ENCODE measurements at regions not wholly inside any gene's neighbourhood (a gene's known extent, or its start where the extent isn't known, plus 50 kb on each side); places are given as distances from the start of the nearest gene placed in this dataset.

- Mint-ChIP-seq H3K36me3 (ENCODE audit: low read depth, unreplicated experiment) (no peaks in the 10 kb centered on the region), H3K9me3 (ENCODE audit: unreplicated experiment) (peaks cover 7% of the 10 kb centered on the region), H3K4me3 (ENCODE audit: unreplicated experiment) (no peak overlapping the region), H3K27me3 (ENCODE audit: unreplicated experiment) (peaks cover 4% of the 10 kb centered on the region), H3K4me1 (ENCODE audit: unreplicated experiment) (no peaks in the 10 kb centered on the region), H3K27ac (ENCODE audit: unreplicated experiment) (no peak overlapping the region)
- no peak for TF ChIP-seq CTCF (IDR thresholded peaks at IDR 0.05; ENCODE audit: unreplicated experiment)
- no peak for DNase-seq (ENCODE audit: low spot score)
These were observed 229.4 kb upstream of the MYT1L start for GRCh38 chr2:2560374-2561015.

GRCh38 chr2:2558476-2558875, 227.4 kb upstream of the MYT1L start:
- H3K4me3 Mint-ChIP-seq (ENCODE audit: unreplicated experiment) = no peak overlapping the region
- no peak overlapping the region for H3K27ac Mint-ChIP-seq (ENCODE audit: unreplicated experiment)
- H3K27me3 Mint-ChIP-seq (ENCODE audit: unreplicated experiment) = peaks cover 4% of the 10 kb centered on the region
- H3K4me1 Mint-ChIP-seq (ENCODE audit: unreplicated experiment) = no peaks in the 10 kb centered on the region
- no peak for TF ChIP-seq CTCF (IDR thresholded peaks at IDR 0.05; ENCODE audit: unreplicated experiment)
- H3K9me3 Mint-ChIP-seq (ENCODE audit: unreplicated experiment) = peaks cover 5% of the 10 kb centered on the region
- no peak for DNase-seq (ENCODE audit: low spot score)
- H3K36me3 Mint-ChIP-seq (ENCODE audit: low read depth, unreplicated experiment) = no peaks in the 10 kb centered on the region

GRCh38 chr2:2557475-2557874, 226.4 kb upstream of the MYT1L start:
- Mint-ChIP-seq H3K27me3 (ENCODE audit: unreplicated experiment) (no peaks in the 10 kb centered on the region), H3K9me3 (ENCODE audit: unreplicated experiment) (peaks cover 7% of the 10 kb centered on the region), H3K27ac (ENCODE audit: unreplicated experiment) (no peak overlapping the region), H3K36me3 (ENCODE audit: low read depth, unreplicated experiment) (peaks cover 6% of the 10 kb centered on the region), H3K4me3 (ENCODE audit: unreplicated experiment) (no peak overlapping the region), H3K4me1 (ENCODE audit: unreplicated experiment) (no peaks in the 10 kb centered on the region)
- TF ChIP-seq CTCF (IDR thresholded peaks at IDR 0.05; ENCODE audit: unreplicated experiment) = no peak
- DNase-seq (ENCODE audit: low spot score) = no peak

- Mint-ChIP-seq H3K4me1 (ENCODE audit: unreplicated experiment) (no peaks in the 10 kb centered on the region), H3K4me3 (ENCODE audit: unreplicated experiment) (no peak overlapping the region), H3K27ac (ENCODE audit: unreplicated experiment) (no peak overlapping the region), H3K36me3 (ENCODE audit: low read depth, unreplicated experiment) (peaks cover 6% of the 10 kb centered on the region), H3K9me3 (ENCODE audit: unreplicated experiment) (peaks cover 7% of the 10 kb centered on the region), H3K27me3 (ENCODE audit: unreplicated experiment) (peaks cover 4% of the 10 kb centered on the region)
- DNase-seq (ENCODE audit: low spot score) = no peak
- TF ChIP-seq CTCF (IDR thresholded peaks at IDR 0.05; ENCODE audit: unreplicated experiment) = no peak
These were observed 219.8 kb upstream of the MYT1L start for GRCh38 chr2:2550856-2551255.

GRCh38 chr2:2547911-2548310, 216.8 kb upstream of the MYT1L start:
- Mint-ChIP-seq H3K9me3 (ENCODE audit: unreplicated experiment) (peaks cover under 1% of the 10 kb centered on the region), H3K36me3 (ENCODE audit: low read depth, unreplicated experiment) (peaks cover 2% of the 10 kb centered on the region), H3K4me1 (ENCODE audit: unreplicated experiment) (no peaks in the 10 kb centered on the region), H3K27me3 (ENCODE audit: unreplicated experiment) (peaks cover 4% of the 10 kb centered on the region), H3K27ac (ENCODE audit: unreplicated experiment) (no peak overlapping the region), H3K4me3 (ENCODE audit: unreplicated experiment) (no peak overlapping the region)
- no peak for DNase-seq (ENCODE audit: low spot score)
- no peak for TF ChIP-seq CTCF (IDR thresholded peaks at IDR 0.05; ENCODE audit: unreplicated experiment)

Data from endothelial cell (in vitro differentiated cells).